ENCODE measurements at regions not wholly inside any gene's neighbourhood (a gene's known extent, or its start where the extent isn't known, plus 50 kb on each side); places are given as distances from the start of the nearest gene placed in this dataset.
"Not testable (repeated sequence)": the region's sequence is repeated elsewhere in the genome, so short reads cannot be mapped to it uniquely, and the experiment has no call there.

DNA sequence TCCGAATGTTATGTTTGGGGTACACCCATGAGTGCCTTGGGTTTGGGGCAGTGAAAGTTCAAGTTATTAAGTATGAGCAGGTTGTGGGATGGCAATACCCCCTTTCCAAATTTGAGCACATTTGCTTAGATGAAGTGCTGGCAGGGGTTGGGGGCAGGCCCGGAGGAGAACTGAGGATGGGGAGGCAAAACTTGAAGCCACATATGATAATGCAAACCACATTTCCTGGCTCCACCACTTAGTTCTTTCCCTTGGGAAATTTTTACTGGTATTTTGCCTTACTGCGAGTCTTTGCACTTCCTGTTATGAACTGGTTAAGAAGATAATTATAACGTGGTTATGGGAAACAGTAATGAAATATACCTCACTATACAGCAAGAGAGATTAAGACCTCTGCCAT, 336.0 kb upstream of the ONECUT1 start:
- no peak for DNase-seq (ENCODE audit: low spot score)

DNA sequence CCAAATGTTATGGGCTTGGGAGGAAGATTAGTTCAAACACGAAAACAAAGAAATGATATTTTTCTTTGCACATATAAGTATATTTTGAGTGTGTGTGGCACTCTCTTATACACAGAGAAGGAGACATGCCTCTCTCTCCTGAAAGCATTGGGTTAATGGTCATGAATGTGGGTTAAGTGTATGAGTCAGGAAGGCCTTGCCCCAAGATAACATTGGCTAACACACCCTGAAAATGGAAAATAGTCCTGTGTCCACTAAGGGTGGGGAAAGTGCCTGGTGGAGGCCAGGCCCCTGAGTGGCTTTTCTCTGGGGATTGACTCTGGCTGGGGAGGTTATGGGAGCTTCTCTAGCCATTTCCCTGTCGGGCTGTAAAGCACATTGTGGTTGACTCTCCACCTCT, 332.7 kb upstream of the ONECUT1 start:
- DNase-seq (ENCODE audit: low spot score), result no peak

DNA sequence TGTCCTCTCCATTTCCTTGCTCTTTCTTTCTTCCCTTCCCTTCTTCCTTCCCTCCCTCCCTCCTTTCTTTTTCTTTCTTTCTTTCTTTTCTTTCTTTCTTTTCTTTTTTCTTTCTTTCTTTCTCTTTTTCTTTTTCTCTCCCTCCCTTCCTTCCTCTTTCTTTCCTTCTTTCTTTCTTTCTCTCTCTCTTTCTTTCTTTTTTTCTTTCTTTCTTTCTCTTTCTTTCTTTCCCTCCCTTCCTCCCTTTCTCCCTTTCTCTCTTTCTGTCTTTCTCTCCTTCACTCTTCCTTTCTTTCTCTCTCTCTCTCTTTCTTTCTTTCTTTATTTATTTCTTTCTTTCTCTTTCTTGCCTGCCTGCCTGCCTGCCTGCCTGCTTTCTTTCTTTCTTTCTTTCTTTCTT, 326.8 kb upstream of the ONECUT1 start:
- not testable (repeated sequence) for DNase-seq (ENCODE audit: low spot score)

DNA sequence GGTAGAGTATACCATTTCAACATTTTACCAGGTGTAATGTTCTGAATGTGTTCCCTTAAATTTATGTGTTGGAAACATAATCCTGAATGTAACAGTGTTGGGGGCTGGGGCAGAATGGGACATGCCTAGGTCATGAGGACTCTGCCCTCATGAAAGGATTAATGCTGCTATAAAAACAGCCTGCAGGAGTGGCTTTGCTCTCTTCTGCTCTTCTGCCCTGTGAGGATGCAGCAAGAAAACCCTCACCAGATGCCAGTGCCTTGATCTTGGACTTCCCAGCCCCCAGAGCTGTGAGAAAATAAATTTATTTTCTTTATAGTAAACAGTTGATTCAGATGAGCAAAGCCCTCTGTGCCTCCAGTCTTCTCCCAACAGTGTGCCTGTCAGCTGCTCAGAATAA, 326.0 kb upstream of the ONECUT1 start:
- no peak for DNase-seq (ENCODE audit: low spot score)

DNA sequence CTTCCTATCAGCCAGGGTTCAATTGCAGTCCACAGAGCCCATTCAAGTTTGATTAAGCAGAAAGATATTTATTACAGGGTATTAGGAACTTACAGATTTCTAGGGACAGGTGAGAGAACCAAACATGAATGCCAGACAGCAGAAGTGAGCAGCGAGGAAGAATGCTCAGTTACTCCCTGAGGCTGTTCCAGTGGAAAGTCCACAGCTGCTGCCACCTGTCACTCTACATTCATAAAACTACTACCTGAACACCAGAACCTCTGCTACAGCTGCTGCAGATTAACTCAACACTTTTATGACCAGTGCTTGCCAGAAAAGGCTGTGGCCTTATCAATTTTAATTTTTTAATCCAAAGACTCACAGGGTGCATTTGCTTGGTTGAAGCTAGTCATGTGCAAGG, 325.4 kb upstream of the ONECUT1 start:
- no peak for DNase-seq (ENCODE audit: low spot score)

DNA sequence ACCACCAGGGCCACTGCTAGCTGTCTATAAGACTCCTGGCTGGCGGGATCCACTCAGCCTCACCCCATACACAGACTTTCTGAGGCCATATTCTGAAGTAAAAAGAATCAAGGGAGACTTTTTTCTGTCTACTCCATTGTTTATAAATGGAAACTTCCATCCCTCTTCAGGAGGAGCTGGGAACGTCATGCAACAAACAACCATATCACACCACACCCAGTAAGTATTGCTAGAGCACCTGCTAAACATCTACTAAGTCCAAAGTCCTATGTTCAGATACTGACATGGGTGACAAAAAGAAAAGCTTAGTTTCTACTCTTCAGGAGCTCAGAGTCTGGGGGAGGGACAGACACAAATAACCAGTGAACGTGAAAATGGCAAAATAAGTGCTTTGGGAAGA, 324.8 kb upstream of the ONECUT1 start:
- DNase-seq (ENCODE audit: low spot score), result no peak

DNA sequence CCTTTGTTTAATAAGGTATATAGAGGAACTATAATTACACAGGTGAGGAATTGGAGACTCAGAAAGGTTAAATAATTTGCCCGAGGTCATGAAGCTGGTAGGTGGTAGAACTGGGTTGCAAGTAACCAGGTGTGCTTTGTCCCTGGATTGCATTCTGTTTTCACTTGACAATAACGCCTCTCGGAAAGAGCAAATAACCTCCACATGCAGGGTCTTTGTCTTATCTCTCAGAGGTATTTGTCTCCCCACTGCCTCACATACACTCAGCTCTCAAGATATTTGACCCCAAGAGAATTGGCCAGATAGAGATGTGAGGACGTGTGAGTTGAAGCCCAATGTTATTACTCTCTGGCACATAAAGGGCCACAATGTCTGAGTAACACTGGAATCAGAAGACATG, 320.9 kb upstream of the ONECUT1 start:
- no peak for DNase-seq (ENCODE audit: low spot score)

DNA sequence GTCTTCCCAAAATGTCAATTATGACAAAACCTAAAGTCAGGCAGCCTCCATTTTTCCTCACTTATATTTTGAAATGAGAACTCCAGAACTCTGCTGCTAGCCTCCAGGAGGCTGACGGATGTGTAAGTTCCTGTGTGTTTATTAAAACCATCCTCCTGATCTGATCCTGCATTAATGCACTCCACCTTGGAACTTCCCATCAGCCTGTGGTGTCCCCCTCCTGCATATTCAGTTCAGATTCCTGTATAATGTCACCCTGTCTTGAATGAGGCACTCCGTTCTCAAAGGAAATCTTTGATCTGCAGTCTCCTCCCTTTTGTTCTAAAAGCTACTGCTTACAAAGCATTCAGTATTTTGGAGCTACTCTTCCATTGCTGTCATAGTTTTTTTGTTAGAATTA, 318.2 kb upstream of the ONECUT1 start:
- no peak for DNase-seq (ENCODE audit: low spot score)

DNA sequence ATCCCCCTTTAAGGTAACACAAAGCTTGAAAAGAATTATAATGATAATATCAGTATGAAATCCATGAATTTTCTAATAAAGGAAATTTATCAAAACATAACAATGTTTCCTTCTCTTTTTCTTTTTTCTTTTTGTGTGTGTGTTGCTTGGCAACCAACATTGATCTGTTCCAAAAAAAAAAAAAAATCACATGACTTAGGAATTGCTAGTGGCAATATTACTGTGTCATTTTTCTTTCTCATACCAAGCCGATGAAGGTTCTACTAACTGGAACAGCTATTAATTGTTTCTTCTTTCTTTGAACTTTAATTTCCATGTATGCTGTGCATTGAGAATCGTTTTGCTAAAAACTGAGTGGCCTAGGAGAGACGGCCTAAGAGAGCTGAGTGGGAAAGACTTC, 317.7 kb upstream of the ONECUT1 start:
- DNase-seq (ENCODE audit: low spot score), result no peak

DNA sequence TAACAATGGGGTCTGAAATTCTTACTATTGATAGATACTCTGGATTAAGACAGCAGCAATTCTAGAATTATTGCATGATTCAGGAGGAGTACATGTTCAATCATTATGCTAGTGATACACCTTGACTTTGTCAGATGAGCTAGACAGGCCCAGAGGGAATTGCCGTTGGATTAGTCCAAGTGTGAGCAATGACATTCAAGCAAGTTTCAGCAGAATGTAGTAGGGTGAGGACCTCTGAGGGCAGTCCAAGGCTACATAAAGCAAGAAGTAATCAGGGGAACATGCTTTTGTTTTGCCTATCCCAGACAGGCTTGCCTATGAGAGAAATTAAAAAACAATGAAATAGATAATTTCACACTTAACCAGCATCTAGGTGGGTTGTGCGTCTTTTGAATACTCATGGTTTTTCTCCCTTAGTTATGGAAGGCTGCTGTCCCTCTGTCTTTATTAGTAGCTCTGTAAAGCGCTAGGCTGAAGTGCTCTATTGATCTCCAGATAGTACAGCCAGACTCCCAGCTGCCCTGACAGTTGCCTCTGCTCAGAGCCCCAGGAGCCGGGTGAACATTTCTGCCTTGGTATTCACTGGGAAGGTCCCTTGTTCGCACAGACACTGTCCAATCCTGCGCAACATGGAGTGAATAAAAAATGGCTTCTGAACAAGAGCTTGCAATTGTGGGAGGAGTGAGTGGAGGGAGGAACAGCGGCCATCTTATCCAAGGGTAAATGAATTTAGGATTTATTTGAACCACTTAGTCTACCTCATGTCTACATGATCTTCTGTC, 316.6 kb upstream of the ONECUT1 start:
- DNase-seq (ENCODE audit: low spot score), result no peak

DNA sequence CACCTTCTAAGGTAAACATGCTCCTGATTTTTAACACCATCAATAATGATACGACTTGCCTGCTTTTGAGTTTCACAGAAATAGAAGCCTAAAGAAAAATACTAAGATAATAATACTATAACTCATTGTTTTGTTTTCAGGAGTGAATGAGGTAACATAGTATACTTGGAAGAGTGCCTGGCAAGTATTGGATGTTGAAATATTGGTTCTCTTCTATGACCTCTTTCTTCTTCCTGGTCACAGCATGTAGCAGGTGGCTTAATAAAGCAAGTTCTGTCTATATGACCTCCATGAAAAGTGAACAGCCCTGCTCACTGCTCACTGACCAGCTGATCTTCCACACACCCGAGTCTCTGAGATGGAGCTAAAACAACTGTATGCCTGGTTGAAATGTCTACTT, 312.3 kb upstream of the ONECUT1 start:
- DNase-seq (ENCODE audit: low spot score), result no peak

DNA sequence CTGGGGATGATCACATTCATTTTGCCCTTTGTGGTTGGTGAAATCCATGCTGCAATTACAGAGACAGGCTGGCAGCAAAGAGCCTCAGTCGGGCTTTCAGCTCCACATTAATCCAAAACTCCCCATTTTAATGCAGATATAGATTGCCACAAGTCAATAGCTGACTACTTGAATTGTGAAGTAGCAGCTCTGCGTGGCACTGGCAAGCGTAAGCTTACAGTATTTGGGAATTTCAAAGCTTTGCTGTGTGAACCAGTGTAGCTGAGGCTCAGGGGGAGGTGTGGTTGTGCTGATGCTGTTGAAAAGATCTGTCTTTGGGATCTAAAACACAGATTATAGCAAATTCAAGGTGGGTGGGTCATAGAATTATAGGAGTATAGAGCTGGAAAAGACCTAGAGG, 290.3 kb upstream of the ONECUT1 start:
- DNase-seq (ENCODE audit: low spot score), result no peak

DNA sequence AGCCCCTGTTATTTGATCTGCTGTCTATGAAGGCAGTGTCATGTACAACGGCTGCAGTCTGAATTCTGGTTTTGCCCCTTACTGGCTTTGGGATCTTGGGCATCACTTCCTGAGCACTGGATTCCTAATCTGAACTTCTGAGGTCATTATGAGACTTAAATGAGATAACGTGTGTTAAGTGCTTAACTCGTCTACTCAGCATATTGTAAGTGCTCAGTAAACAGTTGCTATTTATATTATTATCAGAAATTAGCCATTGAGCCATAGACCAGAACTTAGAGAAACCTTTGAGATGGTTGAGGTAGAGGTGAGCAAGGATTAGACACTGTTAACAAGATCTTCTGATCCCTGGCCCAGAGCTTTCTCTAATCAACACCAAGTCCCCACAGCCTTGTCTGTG, 284.1 kb upstream of the ONECUT1 start:
- no peak for DNase-seq (ENCODE audit: low spot score)

DNA sequence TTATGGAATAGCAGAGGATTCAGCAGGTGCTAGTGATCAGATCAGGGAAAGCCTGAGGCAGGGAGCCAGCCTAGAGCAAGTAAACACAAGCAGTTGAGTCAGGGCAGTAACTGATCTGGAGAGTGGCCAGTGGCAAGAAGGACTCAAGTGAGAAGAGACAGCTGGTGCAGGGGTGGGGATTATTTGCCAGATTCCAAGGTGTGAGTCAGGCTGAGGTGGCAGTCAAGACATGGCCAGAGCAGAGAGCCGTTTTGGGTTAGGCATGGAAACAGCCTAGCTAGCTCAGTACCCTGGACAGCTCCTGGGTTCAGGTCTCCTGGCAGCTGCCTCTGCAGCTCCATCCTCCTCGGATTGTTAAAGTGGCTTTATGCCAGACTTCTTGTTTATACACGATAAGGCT, 281.9 kb upstream of the ONECUT1 start:
- peak; percentile 84 for DNase-seq (ENCODE audit: low spot score)

DNA sequence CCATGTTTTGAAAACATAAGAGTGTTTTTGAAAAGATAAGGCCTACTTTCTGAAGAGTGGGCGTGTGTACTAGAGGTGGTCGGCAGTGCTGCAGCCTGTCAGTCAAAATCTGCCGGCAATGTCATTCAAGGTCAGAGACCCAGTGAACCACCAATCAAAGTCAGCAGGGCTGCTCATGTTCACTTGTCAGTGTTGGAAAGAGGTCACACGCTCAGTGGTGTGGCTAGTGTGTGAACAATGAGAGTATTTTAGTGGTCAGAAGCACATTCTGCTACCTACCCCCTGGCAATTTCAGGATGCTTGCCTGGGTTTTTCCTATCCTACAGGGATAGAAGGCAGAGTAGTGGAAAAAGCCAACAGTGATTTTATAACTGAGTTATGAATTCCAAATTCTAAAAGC, 278.5 kb upstream of the ONECUT1 start:
- no peak for DNase-seq (ENCODE audit: low spot score)

DNA sequence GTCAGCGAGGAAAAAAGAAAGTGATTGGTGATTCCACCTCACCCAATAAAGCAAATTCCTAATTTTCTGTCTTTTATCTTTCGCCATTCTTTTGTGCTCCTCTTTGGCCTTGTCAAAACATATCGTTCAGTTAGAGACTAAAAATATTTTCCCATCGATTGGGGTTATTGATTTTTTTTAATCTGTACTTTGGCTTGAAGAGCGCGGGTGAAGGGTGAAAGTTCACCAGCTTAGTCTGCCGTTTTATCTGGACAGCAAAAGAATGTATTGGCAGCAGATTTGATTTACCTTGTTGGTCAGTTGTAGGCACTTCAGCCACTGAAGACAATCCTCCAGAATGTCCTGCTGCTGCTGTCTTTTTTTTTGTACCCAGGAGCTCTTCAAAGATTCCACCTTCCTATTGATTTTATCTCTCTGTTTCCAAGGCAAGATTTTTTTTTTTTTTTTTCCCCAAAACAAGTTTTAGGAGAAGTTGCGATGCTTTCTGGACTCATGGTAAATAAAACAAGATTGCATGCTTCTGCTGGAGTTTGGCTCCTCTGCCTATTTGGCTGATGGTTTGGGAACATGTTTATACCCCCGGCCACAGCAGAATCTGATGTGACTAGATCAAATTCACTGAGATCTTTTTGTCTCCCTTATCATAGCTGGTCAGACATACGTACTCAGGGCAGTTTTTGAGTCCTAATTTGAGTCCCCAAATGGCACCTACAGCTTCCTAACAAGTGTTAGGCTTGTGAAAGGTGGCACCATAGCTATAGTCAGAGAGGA, 269.3 kb upstream of the ONECUT1 start:
- DNase-seq (ENCODE audit: low spot score), result no peak

DNA sequence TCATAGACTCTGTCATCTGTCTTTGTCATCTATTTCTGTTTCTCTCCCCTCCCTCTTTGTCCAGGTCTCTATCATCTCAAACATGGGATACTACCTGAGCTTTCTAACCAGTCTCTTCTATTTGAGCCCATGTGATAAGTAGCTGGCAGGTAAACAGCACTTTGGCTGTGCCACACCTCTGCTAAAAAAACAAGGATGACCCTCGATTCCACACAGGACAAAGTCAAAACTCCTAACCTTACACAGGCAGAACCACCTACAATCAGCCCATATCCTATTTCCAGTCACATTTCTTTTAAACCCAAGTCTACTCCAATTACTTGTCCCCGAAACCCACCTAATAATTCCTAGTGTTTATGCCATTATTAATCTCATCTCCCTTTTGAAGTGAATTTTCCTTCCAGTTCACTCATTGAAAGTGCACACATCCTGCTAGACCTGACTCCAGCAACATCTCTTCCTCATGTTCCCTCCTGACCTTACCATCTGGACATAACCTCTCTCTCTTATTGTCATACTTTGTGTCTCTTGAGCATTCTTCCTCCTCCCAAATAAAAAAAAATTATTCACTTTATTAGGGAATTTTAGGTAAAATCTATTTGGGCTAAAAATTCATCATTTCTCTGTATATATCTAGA, 256.1 kb upstream of the ONECUT1 start:
- DNase-seq (ENCODE audit: low spot score), result no peak

DNA sequence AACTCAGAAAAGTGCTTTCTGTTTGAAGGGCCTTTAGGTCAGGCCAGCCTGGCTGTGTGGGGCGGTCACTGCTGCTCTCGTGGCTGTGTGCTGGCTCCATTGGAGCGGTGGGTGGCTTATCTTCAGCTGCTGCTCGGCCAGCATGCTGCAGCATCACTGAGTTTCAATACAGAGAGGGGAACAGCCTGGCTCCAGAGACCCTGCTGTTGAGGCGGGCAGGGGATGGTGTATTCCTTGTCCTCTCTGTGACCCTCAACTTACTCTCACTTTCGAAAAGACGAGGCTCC, 248.5 kb upstream of the ONECUT1 start:
- peak; percentile 48 for DNase-seq (ENCODE audit: low spot score)

DNA sequence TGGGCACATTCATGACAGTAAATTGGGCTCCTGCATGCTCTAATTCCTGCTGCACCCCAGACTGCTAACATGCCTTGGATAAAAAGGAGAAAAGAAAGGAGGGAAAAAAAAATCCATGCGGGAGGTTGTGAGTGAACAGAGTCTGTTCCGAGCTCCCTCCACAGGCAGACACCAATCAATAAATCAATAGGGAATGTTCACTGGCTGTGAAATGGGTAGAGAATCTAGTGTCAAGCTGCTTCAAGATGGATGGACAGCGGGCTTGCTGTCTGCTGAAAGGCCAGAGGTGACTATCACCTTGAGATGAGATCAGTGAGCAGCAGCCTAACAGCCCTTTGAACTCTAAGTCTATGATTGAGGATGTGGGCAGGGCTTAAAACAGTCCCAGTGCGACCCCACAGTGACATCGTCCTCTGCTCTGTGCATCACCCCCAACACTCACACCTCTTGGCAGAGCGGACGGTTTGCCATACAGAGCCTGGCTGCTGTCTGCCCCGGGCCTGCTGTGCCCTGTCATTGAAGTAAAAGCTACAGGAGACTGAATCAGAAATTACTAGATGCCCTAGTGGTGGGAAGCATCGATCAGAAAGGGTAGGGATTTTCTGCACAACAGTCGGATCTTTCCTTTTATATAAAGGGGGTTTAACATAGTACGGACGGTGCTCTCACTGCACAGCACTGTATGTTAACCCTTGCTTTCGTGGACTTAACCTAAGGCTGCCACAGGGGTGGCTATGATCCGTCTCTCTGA, 247.9 kb upstream of the ONECUT1 start:
- no peak for DNase-seq (ENCODE audit: low spot score)

DNA sequence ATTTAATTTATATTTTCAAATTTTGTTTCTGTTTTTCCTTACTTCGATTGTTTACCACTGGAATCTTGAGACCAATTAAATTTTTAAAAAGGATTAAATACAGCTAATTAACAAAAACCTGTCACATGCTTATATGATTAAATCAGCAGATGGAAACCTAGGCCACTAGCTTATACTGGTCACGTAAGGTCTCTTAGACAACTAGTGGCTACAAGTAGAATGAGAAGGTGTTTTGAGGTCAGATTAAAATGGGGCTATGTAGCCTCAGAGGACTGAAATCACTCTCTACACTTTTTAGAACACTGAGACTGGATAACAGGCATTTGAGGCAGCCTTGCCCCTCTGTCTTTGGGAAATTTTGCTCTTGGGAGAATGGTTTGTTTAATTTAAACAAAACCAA, 246.5 kb upstream of the ONECUT1 start:
- no peak for DNase-seq (ENCODE audit: low spot score)

DNA sequence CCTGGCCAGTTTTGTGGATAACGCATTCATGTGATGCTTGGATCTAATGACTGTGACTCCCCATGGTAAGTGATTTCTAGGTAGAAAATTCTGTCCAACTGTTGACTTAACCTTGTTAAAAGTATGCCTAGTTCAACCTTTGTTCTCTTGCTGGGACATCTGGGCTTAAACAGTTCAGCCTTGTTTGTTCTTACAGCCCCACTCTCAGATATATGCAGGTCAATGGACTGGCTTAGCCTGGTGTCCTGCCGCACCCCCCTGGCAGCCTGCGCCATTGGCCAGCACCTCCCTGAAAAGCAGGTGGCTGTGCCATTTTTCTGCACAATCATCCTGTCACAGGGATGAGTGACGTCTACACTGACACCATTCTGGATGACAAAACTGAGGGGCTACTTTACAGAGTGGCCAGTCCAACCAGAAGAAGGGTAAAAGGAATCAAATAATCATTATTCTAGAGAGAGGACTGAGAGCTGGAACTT, 244.7 kb upstream of the ONECUT1 start:
- DNase-seq (ENCODE audit: low spot score), result no peak

DNA sequence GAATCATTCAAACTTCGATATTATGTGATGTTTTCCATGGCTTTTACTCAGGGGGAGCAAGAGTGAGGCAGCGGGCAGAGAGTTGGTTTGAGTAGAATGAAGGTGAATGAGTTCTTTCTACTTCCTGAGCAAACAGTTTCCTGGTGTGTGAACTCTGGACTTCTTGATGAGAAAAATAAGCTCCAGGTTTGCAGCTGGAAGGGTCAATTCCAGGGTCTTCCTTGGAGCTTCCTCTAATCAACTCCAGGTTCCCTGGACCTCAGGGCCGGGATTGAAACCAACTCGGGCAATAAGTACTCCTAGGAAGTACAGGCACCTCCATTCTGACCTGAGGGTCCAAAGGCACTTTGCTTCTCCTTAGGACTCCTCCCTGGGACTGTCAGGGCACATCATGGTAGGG, 243.6 kb upstream of the ONECUT1 start:
- DNase-seq (ENCODE audit: low spot score), result no peak

DNA sequence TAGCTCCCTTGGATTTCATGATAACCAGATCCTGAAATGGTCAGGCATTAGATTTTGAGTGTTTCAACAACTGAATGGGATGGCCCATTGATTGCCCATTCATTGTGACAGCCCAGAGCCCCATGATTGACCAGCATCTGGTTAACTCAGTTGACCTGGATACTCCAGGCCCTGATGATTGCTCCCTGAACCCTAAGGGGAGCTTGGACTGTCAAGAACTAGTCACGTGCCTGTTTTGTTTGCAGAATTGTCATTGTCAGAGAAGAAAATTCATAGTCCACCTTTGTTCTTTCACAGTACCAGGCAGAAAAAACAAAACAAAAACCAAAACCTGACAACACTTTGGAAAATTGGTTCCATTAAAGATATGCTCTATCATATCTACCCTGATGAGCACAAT, 241.3 kb upstream of the ONECUT1 start:
- no peak for DNase-seq (ENCODE audit: low spot score)

Data from ecto neural progenitor cell (in vitro differentiated cells).